RWPE2 (cell line): ENCODE measurements at regions not wholly inside any gene's neighbourhood (a gene's known extent, or its start where the extent isn't known, plus 50 kb on each side); places are given as distances from the start of the nearest gene placed in this dataset.

Source experiments
- ATAC-seq: fragments of 200-7000 bp; cut with Tn5 transposase; 3 replicates; pipeline ENCODE4 v1.9.1; 2021; ENCODE audit warnings: low read depth
- DNase-seq: peaks from one replicate; pipeline ENCODE4 v3.0.0-alpha.2; 2020; ENCODE audit warnings: low spot score
- H3K27ac ChIP-seq: fragments of 450-650 bp; 2 replicates; pipeline ENCODE4 v1.5.1; 2017; ENCODE audit warnings: mild to moderate bottlenecking; ENCODE audit not compliant: poor library complexity, severe bottlenecking
- H3K27me3 ChIP-seq: fragments of 250-450 bp; sonication (Bioruptor Pico); 2 replicates; pipeline ENCODE4 v1.5.1; 2021; ENCODE audit warnings: mild to moderate bottlenecking, moderate library complexity; ENCODE audit not compliant: insufficient read depth, poor library complexity, severe bottlenecking
- H3K36me3 ChIP-seq: fragments of 250-450 bp; sonication (Bioruptor Pico); 2 replicates; pipeline ENCODE4 v1.5.1; 2020; ENCODE audit warnings: low read depth, mild to moderate bottlenecking, moderate library complexity
- H3K4me1 ChIP-seq: fragments of 250-450 bp; sonication (Bioruptor Pico); 2 replicates; pipeline ENCODE4 v1.5.1; 2021; ENCODE audit warnings: mild to moderate bottlenecking, moderate library complexity; ENCODE audit not compliant: insufficient read depth, poor library complexity, severe bottlenecking
- H3K4me3 ChIP-seq: fragments of 250-450 bp; sonication (Bioruptor Pico); 2 replicates; pipeline ENCODE4 v1.5.1; 2021; ENCODE audit warnings: mild to moderate bottlenecking, moderate library complexity; ENCODE audit not compliant: severe bottlenecking
- H3K9me3 ChIP-seq: fragments of 250-450 bp; sonication (Bioruptor Pico); 2 replicates; pipeline ENCODE4 v1.5.1; 2021; ENCODE audit warnings: mild to moderate bottlenecking, moderate library complexity; ENCODE audit not compliant: severe bottlenecking
- CTCF ChIP-seq: fragments of 450-650 bp; IDR thresholded peaks from one replicate; pipeline ENCODE4 v1.5.1; 2017; ENCODE audit warnings: mild to moderate bottlenecking, moderate library complexity; ENCODE audit not compliant: poor library complexity, severe bottlenecking

DNA sequence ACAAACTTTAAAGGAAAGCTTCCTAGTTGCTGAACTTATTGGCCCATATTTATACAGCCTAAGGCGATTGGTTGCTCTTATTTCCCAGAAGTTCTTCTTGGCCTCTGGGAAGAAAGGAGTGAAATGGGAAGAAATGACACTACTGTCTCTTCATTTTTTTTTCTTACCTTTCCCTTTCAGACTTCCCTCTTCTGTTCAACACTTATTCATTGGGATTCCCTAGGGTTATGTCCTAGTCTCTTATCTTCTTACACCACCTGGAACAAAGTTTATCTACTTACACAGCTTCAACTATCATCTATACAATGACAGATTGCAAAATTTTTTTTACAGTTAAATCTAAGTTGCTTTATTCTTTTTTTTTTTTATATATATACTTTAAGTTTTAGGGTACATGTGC, 68.0 kb downstream of the SNX12 start:
- ATAC-seq (no peak), DNase-seq (no peak)
- H3K9me3 ChIP-seq, result no peaks in the 10 kb centered on the region
- no peak overlapping the region for H3K27ac ChIP-seq
- no peak for TF ChIP-seq CTCF
- no peaks in the 10 kb centered on the region for H3K27me3 ChIP-seq
- H3K36me3 ChIP-seq, result no peaks in the 10 kb centered on the region
- H3K4me3 ChIP-seq, result no peak overlapping the region
- peaks cover 7% of the 10 kb centered on the region for H3K4me1 ChIP-seq

DNA sequence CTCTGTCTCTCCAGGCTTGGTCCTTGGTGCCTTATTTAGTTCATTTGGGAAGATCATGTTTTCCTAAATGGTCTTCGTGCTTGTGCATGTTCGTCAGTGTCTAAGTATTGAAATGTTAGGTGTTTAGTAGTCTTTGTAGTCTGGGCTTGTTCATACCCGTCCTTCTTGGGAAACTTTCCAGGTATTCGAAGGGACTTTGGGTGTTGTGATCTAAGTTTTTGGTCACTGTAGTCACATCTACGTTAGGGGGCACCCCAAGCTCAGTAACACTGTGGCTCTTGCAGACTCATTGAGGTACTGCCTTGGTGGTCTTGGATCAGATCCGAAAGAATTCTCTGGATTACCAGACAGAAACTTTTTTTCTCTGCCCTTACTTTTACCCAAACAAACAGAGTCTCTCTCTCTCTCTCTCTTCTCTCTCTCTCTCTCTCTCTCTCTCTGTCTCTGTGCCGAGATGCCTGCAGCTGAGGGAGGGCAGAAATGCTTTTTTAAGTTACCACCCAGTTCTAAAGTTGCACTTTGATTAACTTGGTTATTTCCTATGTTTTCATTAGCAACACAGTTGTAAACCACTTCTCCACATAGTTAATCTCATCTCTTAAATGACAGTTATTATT, 67.6 kb upstream of the SLC7A3 start:
- TF ChIP-seq CTCF, result peak; percentile 50
- Histone ChIP-seq H3K4me3 (no peak overlapping the region), H3K27me3 (no peaks in the 10 kb centered on the region), H3K36me3 (no peaks in the 10 kb centered on the region), H3K9me3 (no peaks in the 10 kb centered on the region), H3K27ac (no peak overlapping the region), H3K4me1 (peaks cover 7% of the 10 kb centered on the region)
- ATAC-seq (peak; percentile 76), DNase-seq (no peak)

DNA sequence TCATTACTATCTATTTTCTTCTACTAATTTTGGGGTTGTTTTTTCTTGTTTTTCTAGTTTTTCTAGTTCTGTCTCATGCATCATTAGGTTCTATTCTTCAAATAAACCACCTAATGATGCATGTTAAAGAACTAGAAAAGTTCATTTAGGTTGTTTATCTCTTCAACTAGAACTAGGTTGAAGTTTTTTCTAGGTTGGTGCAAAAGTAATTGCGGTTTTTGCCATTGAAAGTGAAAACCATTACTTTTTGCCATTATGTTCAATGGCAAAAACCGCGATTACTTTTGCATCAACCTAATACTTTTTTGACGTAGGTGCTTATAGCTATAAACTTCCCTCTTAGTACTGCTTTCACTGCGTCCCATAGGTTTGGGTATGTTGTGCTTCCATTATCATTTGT, 64.4 kb upstream of the SLC7A3 start:
- ATAC-seq (no peak), DNase-seq (no peak)
- Histone ChIP-seq H3K4me1 (peaks cover 7% of the 10 kb centered on the region), H3K27me3 (no peaks in the 10 kb centered on the region), H3K4me3 (no peak overlapping the region), H3K9me3 (no peaks in the 10 kb centered on the region), H3K27ac (no peak overlapping the region), H3K36me3 (no peaks in the 10 kb centered on the region)
- TF ChIP-seq CTCF, result no peak

DNA sequence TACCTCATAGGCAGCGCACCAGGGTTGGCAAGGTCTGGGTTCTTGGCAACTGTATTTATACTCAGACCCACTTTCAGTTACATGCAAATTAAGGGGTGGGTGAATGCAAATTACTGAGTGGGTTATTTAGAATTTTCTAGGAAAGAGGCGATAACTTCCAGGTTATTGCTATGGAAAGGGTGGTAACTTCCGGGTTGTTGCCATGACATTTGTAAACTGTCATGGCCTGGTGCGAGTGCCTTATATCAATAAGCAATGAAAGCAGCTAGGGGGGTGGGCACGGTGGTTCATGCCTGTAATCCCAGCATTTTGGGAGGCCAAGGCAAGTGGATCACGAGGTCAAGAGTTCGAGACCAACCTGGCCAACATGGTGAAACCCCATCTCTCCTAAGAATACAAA, 57.5 kb upstream of the SLC7A3 start:
- DNase-seq (no peak), ATAC-seq (no peak)
- Histone ChIP-seq H3K27ac (no peak overlapping the region), H3K36me3 (no peaks in the 10 kb centered on the region), H3K4me1 (no peaks in the 10 kb centered on the region), H3K27me3 (no peaks in the 10 kb centered on the region), H3K9me3 (no peaks in the 10 kb centered on the region), H3K4me3 (no peak overlapping the region)
- TF ChIP-seq CTCF, result no peak
